ENCODE measurements at regions not wholly inside any gene's neighbourhood (a gene's known extent, or its start where the extent isn't known, plus 50 kb on each side); places are given as distances from the start of the nearest gene placed in this dataset.

DNA sequence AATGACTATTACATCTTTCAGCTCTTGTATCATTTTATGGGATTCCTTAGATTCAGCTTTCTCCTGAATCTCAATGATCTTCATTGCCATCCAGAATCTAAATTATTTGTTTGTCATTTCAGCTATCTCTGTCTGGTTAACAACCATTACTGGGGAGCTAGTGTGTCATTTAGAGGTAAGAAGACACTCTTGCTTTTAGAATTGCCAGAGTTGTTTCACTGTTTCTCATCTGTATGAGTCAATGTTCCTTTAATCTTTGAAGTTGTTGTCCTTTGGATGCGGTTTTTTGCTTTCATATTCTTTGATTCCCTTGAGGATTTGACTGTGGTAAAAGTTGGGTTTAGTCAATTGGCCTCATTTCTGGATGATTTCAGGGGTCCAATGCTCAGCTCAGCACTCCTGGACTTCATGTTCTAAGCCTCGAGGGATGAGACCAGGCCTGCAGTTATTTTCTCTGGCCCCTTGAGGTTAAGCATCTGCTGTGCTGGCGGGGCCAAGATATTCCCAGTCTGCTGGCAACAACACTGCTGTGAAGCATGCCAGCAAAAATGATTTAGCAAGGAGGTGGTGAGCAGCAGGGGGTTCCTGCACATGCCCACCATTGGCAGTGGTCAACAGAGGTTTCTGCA is 102.4 kb upstream of the PCSK5 start:
- no peak overlapping the region for H3K4me2 ChIP-seq (ENCODE audit: insufficient read depth, low read length)
- intact Hi-C loops (cut with micrococcal nuclease), result no loop called here
- H3K4me3 ChIP-seq (replicated peaks in 1 of 3; ENCODE audit: insufficient read depth in 1 of 3, low read depth in 1 of 3, low read length in 3 of 3), result no peak overlapping the region
- ChIA-PET POLR2A (no interaction called here), CTCF (interaction anchor here (1.0 kb wide), 1 partner anchor 9 kb away, joined by 4 read pairs; no protein-coding TSS in a partner anchor)
- dilution Hi-C loops (cut with MboI; ENCODE audit: extremely low pct_ligation_motif_present, low sequenced_read_pairs), result no loop called here
- H3K27ac ChIP-seq (ENCODE audit: insufficient read depth, low read depth, low read length), result no peak overlapping the region
- no peak overlapping the region for H2AFZ ChIP-seq (ENCODE audit: low read depth, low read length)
- H3K9me3 ChIP-seq (replicated peaks; ENCODE audit: control insufficient read depth, insufficient read depth, low read length), result no peaks in the 10 kb centered on the region
- no peaks in the 10 kb centered on the region for H3K9me1 ChIP-seq (replicated peaks; ENCODE audit: control insufficient read depth, extremely low read depth, insufficient read depth, low read length)
- FAIRE-seq (no peak), DNase-seq (ENCODE audit: low read depth, low spot score) (no peak)
- H3K9ac ChIP-seq (replicated peaks; ENCODE audit: extremely low read depth, insufficient read depth, low read length), result no peak overlapping the region
- no peaks in the 10 kb centered on the region for H3K27me3 ChIP-seq (ENCODE audit: control insufficient read depth in 2 of 2, insufficient read depth in 2 of 2, low read length in 2 of 2)
- H3K4me1 ChIP-seq (ENCODE audit: control insufficient read depth, extremely low read depth, insufficient read depth, low read length), result no peaks in the 10 kb centered on the region
- TF ChIP-seq EZH2 (IDR thresholded peaks at IDR 0.05; ENCODE audit: borderline replicate concordance, low read depth, low read length, severe bottlenecking) (no peak), POLR2A (IDR thresholded peaks at IDR 0.05; ENCODE audit: low read depth, low read length) (no peak), GATA2 (IDR thresholded peaks at IDR 0.05; ENCODE audit: insufficient read depth, insufficient read length, low read depth, low read length) (no peak), POLR2AphosphoS5 (IDR thresholded peaks at IDR 0.05; ENCODE audit: insufficient read depth, low read depth, low read length) (no peak), JUN (IDR thresholded peaks at IDR 0.05; ENCODE audit: borderline replicate concordance, insufficient read depth, insufficient read length, low read depth) (no peak), MYC (IDR thresholded peaks at IDR 0.05; ENCODE audit: low read depth, low read length) (no peak), FOS (IDR thresholded peaks at IDR 0.05; ENCODE audit: borderline replicate concordance, insufficient read depth, low read length) (no peak), CTCF (IDR thresholded peaks at IDR 0.05; ENCODE audit: extremely low read depth in 1 of 2, insufficient read depth in 1 of 2, low read depth in 1 of 2, low read length in 2 of 2) (no peak)
- TF ChIP-seq, protein P1, sequence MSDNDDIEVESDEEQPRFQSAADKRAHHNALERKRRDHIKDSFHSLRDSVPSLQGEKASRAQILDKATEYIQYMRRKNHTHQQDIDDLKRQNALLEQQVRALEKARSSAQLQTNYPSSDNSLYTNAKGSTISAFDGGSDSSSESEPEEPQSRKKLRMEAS (IDR thresholded peaks at IDR 0.05; ENCODE audit: insufficient read depth, insufficient read length), result no peak
- no peaks in the 10 kb centered on the region for H3K36me3 ChIP-seq (ENCODE audit: control insufficient read depth in 2 of 2, extremely low read depth in 1 of 2, insufficient read depth in 2 of 2, low read length in 2 of 2)
- no peaks in the 10 kb centered on the region for H4K20me1 ChIP-seq (replicated peaks; ENCODE audit: control insufficient read depth, extremely low read depth, insufficient read depth, low read length)
- BruUV-seq (replicated peaks), result no TSS peak
- H3K79me2 ChIP-seq (ENCODE audit: control insufficient read depth, insufficient read depth, low read length), result no peaks in the 10 kb centered on the region
